HG03565 (cell line): ENCODE measurements at regions not wholly inside any gene's neighbourhood (a gene's known extent, or its start where the extent isn't known, plus 50 kb on each side); places are given as distances from the start of the nearest gene placed in this dataset.
"Not testable (repeated sequence)": the region's sequence is repeated elsewhere in the genome, so short reads cannot be mapped to it uniquely, and the experiment has no call there.

Experiments
- ATAC-seq: cut with Tn5 transposase; IDR thresholded peaks from one replicate; pipeline ENCODE4 v1.9.1; 2021; ENCODE audit warnings: mild to moderate bottlenecking, moderate library complexity; ENCODE audit not compliant: unreplicated experiment

- ATAC-seq = no peak
Observed at GRCh38 chr16:58824201-58824600, 90.1 kb upstream of the GOT2 start.

DNA sequence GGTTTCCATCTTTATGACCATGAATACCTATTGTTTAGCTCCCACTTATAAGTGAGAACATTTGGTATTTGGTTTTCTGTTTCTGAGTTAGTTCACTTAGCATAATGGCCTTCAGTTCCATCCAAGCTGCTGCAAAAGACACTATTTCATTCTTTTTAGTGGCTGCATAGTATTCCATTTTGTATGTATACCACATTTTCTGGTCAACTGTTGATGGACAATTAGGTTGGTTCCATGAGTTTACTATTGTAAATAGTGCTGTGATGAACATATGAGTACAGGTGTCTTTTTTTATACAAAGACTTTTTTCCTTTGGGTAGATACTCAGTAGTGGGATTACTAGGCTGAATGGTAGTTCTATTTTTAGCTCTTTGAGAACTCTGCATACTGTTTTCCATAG, 87.8 kb upstream of the GOT2 start:
- ATAC-seq = no peak

GRCh38 chr16:58820411-58820810, 86.3 kb upstream of the GOT2 start:
- ATAC-seq = no peak

GRCh38 chr16:58815181-58815888, 81.2 kb upstream of the GOT2 start:
- no peak for ATAC-seq

DNA sequence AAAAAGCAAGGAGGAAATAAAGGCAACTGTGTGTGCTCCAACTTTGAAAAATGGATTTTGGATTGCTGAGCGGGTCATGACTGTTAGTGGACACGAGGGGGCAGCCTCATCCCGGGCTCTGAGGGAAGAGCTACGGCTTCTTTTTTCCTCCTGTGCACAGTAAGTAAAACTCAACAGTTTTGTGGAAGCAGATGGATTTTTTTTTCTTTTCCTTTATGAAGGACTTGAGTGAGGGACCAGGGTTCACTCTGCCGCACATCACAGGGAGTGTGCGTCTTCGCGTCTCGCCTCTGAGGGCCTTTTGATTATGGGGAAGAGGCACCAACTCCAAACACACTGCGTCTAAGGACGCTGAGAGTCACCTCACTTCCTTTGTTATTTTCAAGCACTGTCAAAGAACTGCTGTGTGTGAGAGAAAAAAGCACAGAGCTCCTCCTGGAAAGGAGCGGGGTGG, 80.3 kb upstream of the GOT2 start:
- peak; percentile 78 for ATAC-seq

GRCh38 chr16:58809213-58809612, 75.1 kb upstream of the GOT2 start:
- ATAC-seq = no peak

DNA sequence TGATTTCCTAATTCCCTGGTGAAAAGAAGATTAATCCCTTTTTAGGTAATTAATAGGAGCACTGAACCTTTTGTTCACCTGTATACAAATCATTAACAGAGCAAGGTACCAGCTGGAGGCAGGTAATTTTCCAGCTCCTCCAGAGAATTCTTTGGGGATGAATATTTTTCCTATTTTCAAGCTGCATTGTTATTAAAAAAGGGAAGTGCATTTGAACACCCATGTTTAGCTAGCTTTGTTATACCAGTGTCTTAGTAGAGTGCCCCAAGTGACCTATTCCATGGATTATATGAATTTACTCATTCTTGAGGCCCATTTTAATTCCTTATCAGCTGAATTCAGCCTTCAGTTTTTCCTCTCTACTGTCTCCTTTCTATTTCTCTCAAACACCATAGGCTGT, 73.2 kb upstream of the GOT2 start:
- no peak for ATAC-seq

DNA sequence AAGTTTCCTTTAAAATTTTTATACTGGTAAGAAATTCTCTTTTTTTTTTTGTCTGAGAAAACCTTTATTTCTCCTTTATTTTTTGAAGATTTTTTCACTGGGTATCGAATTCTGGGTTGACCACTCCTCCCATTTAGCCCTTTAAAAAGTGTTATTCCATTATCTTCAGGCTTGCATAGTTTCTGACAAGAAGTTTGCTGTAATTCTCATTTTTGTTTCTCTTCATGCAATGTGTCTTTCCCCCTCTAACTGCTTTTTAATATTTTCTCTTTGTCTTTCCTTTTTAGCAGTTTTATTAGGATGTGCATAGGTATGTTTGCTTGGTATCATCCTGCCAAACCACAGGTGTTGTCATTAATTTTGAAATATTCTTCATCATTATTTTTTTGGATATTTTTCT, 67.7 kb upstream of the GOT2 start:
- no peak for ATAC-seq

- no peak for ATAC-seq
Observed at GRCh38 chr16:58797137-58797801, 63.2 kb upstream of the GOT2 start.

GRCh38 chr16:58793366-58793765, 59.2 kb upstream of the GOT2 start:
- ATAC-seq = no peak

- ATAC-seq = no peak
Observed at GRCh38 chr16:58792188-58792587, 58.1 kb upstream of the GOT2 start.

GRCh38 chr16:58790816-58791557, 56.9 kb upstream of the GOT2 start:
- ATAC-seq = not testable (repeated sequence)

DNA sequence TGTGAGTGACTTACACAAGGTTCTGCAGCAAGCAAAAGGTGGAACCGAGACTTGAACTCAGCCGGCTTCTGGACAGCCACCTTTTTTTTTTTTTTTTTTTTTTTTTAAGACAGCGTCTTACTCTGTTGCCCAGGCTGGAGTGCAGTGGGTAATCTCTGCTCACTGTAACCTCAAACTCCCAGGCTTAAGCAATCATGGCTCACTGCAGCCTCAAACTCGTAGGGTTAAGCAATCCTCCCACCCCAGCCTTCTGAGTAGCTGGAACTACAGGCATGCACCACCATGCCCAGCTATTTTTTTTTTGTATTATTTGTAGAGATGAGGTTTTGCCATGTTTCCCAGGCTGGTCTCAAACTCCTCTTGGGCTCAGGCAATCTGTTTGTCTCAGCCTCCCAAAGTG, 55.2 kb upstream of the GOT2 start:
- ATAC-seq = no peak
